WTC11 (cell line): ENCODE measurements at regions not wholly inside any gene's neighbourhood (a gene's known extent, or its start where the extent isn't known, plus 50 kb on each side); places are given as distances from the start of the nearest gene placed in this dataset.
A peak's percentile ranks its signal among the peaks of the same experiment; 100 is the strongest.

Source experiments
- ATAC-seq: fragments of 200-7000 bp; cut with Tn5 transposase; 2 replicates; pipeline ENCODE4 v1.10.0; 2021; ENCODE audit warnings: mild to moderate bottlenecking, moderate library complexity
- CTCF ChIA-PET: fragments of 300-600 bp; sonication (Branson Sonifier 250); formaldehyde crosslinking; loops from one replicate; lab custom pipeline; 2021; ENCODE audit warnings: antibody characterized with exemption; lab: Charles Lee
- POLR2A ChIA-PET: fragments of 350-600 bp; sonication (Branson Sonifier 250); formaldehyde crosslinking; loops from one replicate; lab custom pipeline; 2021; ENCODE audit warnings: antibody characterized with exemption; lab: Charles Lee
- DNase-seq: peaks from one replicate; pipeline ENCODE4 v3.0.0; 2021; ENCODE audit warnings: low spot score
- H3K27ac Mint-ChIP-seq: 2 replicates; pipeline ENCODE4 v1.8.0; 2021; ENCODE audit warnings: mixed read lengths
- H3K27me3 Mint-ChIP-seq: 2 replicates; pipeline ENCODE4 v1.8.0; 2021; ENCODE audit warnings: low read depth, mild to moderate bottlenecking, moderate library complexity, mixed read lengths
- H3K36me3 Mint-ChIP-seq: 2 replicates; pipeline ENCODE4 v1.8.0; 2021; ENCODE audit warnings: mixed read lengths
- H3K4me1 Mint-ChIP-seq: 2 replicates; pipeline ENCODE4 v1.8.0; 2022; ENCODE audit warnings: mixed read lengths
- H3K4me3 Mint-ChIP-seq: 2 replicates; pipeline ENCODE4 v1.8.0; 2021; ENCODE audit warnings: mild to moderate bottlenecking, moderate library complexity, mixed read lengths
- H3K9me3 Mint-ChIP-seq: 2 replicates; pipeline ENCODE4 v1.8.0; 2021; ENCODE audit warnings: mixed read lengths
- ATF1 ChIP-seq: sonication (generic); formaldehyde crosslinking; IDR thresholded peaks from 2 replicates; pipeline ENCODE4 v1.8.1; 2023; ENCODE audit warnings: mild to moderate bottlenecking, moderate library complexity, missing genetic modification reagents
- EMX1 ChIP-seq: fragments of 250-450 bp; sonication (Bioruptor Pico); IDR thresholded peaks from 2 replicates; pipeline ENCODE4 v1.8.0; 2021; ENCODE audit warnings: mild to moderate bottlenecking
- FOXJ3 ChIP-seq: sonication (generic); formaldehyde crosslinking; IDR thresholded peaks from 2 replicates; pipeline ENCODE4 v1.9.0; 2021; ENCODE audit warnings: missing genetic modification reagents, mild to moderate bottlenecking, borderline replicate concordance
- GTF2I ChIP-seq: fragments of 250-450 bp; sonication (Bioruptor Pico); conservative IDR thresholded peaks from 2 replicates; pipeline ENCODE4 v1.4.0; 2021; ENCODE audit warnings: mild to moderate bottlenecking
- HMGA2 ChIP-seq: fragments of 250-450 bp; sonication (Bioruptor Pico); IDR thresholded peaks from 2 replicates; pipeline ENCODE4 v1.4.0; 2021; ENCODE audit warnings: mild to moderate bottlenecking, moderate library complexity
- MXD4 ChIP-seq: fragments of 250-450 bp; sonication (Bioruptor Pico); IDR thresholded peaks from 2 replicates; pipeline ENCODE4 v1.8.0; 2021; ENCODE audit warnings: mild to moderate bottlenecking, moderate library complexity, borderline replicate concordance
- MYBL2 ChIP-seq: sonication (generic); formaldehyde crosslinking; IDR thresholded peaks from 2 replicates; pipeline ENCODE4 v1.8.1; 2023; ENCODE audit warnings: mild to moderate bottlenecking, moderate library complexity, missing genetic modification reagents
- NFATC4 ChIP-seq: fragments of 250-450 bp; sonication (Bioruptor Pico); IDR thresholded peaks from 2 replicates; pipeline ENCODE4 v1.9.0; 2021; ENCODE audit warnings: mild to moderate bottlenecking
- NR1H2 ChIP-seq: sonication (generic); formaldehyde crosslinking; IDR thresholded peaks from 2 replicates; pipeline ENCODE4 v1.9.0; 2021; ENCODE audit warnings: mild to moderate bottlenecking, moderate library complexity, missing genetic modification reagents
- NR2C2 ChIP-seq: sonication (generic); formaldehyde crosslinking; IDR thresholded peaks from 2 replicates; pipeline ENCODE4 v1.8.0; 2022; ENCODE audit warnings: mild to moderate bottlenecking, missing genetic modification reagents
- TP53 ChIP-seq: sonication (generic); formaldehyde crosslinking; IDR thresholded peaks from 2 replicates; pipeline ENCODE4 v1.8.1; 2023; ENCODE audit warnings: mild to moderate bottlenecking, missing genetic modification reagents
- ZBTB21 ChIP-seq: sonication (generic); formaldehyde crosslinking; IDR thresholded peaks from 2 replicates; pipeline ENCODE4 v1.8.1; 2023; ENCODE audit warnings: mild to moderate bottlenecking, missing genetic modification reagents, borderline replicate concordance
- ZNF219 ChIP-seq: sonication (generic); formaldehyde crosslinking; IDR thresholded peaks from 2 replicates; pipeline ENCODE4 v1.8.0; 2023; ENCODE audit warnings: missing genetic modification reagents, mild to moderate bottlenecking, borderline replicate concordance
- ZNF263 ChIP-seq: sonication (generic); formaldehyde crosslinking; IDR thresholded peaks from 2 replicates; pipeline ENCODE4 v1.8.1; 2022; ENCODE audit warnings: low read depth, mild to moderate bottlenecking, moderate library complexity, missing genetic modification reagents
- ZNF396 ChIP-seq: fragments of 250-450 bp; sonication (Bioruptor Pico); IDR thresholded peaks from 2 replicates; pipeline ENCODE4 v1.8.0; 2021; ENCODE audit warnings: mild to moderate bottlenecking, moderate library complexity, borderline replicate concordance
- TF ChIP-seq, protein P1 (sequence below): sonication (generic); formaldehyde crosslinking; IDR thresholded peaks from 2 replicates; pipeline ENCODE4 v1.8.1; 2023; ENCODE audit warnings: mild to moderate bottlenecking, moderate library complexity, missing genetic modification reagents
- TF ChIP-seq, protein P2 (sequence below): sonication (generic); formaldehyde crosslinking; IDR thresholded peaks from 2 replicates; pipeline ENCODE4 v1.8.0; 2022; ENCODE audit warnings: mild to moderate bottlenecking, missing genetic modification reagents
- TF ChIP-seq, protein P3 (sequence below): sonication (generic); formaldehyde crosslinking; IDR thresholded peaks from 2 replicates; pipeline ENCODE4 v1.8.1; 2023; ENCODE audit warnings: mild to moderate bottlenecking, missing genetic modification reagents, moderate library complexity
- TF ChIP-seq, protein P4 (sequence below): sonication (generic); formaldehyde crosslinking; IDR thresholded peaks from 2 replicates; pipeline ENCODE4 v1.8.0; 2022; ENCODE audit warnings: mild to moderate bottlenecking, missing genetic modification reagents
- TF ChIP-seq, protein P5 (sequence below): sonication (generic); formaldehyde crosslinking; IDR thresholded peaks from 2 replicates; pipeline ENCODE4 v1.8.1; 2023; ENCODE audit warnings: mild to moderate bottlenecking, missing genetic modification reagents
- TF ChIP-seq, protein P6 (sequence below): sonication (generic); formaldehyde crosslinking; IDR thresholded peaks from 2 replicates; pipeline ENCODE4 v1.8.0; 2023; ENCODE audit warnings: mild to moderate bottlenecking, missing genetic modification reagents
- TF ChIP-seq, protein P7 (sequence below): fragments of 250-450 bp; sonication (Bioruptor Pico); IDR thresholded peaks from 2 replicates; pipeline ENCODE4 v2.1.2; 2022; ENCODE audit warnings: mild to moderate bottlenecking, moderate library complexity

DNA sequence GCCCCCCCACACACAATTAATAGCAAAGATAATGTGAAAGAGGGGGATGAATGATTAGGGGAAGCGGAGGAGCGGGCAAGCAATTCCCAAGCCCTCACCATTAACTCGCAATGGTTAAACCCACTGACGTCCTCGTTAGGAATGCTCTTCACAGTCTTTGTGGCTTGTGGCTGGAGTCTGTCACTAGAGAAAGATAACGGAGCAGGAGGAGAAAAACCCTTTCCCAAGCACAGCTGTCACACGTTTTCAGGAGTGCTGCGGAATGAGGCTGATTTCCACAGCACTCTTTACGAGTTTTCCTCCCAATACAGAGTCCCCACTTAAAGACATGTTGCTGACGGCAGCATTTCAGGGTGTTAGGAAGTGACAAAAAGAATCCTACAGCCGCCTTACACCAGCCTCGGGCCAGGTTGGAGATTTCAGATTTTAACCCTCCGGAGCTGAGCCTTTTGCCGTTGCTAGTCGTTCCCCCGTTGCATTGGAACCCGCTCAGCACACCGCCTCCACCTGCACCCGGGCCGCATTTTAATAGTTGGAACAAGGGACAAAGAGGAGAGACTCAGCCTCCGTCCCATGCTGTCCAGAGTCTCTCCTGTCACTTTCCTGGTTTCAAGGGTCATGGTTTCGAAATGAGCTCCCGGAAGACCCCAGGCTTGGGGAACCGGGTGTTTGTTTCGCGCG is 92.2 kb downstream of the GEMIN8 start:
- ChIA-PET POLR2A (interaction anchor here (0.6 to 2.2 kb wide), 3 partner anchors 92 to 1299 kb away, joined by 3 to 23 read pairs (median 3); partner anchors contain the start of gene GEMIN8), CTCF (interaction anchor here (0.6 to 0.7 kb wide), 2 partner anchors 32 to 92 kb away, joined by 3 to 4 read pairs; no protein-coding TSS in a partner anchor)
- H3K9me3 Mint-ChIP-seq: no peaks in the 10 kb centered on the region
- peak overlapping the region; percentile 97 for H3K27ac Mint-ChIP-seq
- peak overlapping the region; percentile 82 for H3K4me3 Mint-ChIP-seq
- H3K36me3 Mint-ChIP-seq: peaks cover 11% of the 10 kb centered on the region; the same call in 1 of the 2 replicates
- TF ChIP-seq, protein P1, sequence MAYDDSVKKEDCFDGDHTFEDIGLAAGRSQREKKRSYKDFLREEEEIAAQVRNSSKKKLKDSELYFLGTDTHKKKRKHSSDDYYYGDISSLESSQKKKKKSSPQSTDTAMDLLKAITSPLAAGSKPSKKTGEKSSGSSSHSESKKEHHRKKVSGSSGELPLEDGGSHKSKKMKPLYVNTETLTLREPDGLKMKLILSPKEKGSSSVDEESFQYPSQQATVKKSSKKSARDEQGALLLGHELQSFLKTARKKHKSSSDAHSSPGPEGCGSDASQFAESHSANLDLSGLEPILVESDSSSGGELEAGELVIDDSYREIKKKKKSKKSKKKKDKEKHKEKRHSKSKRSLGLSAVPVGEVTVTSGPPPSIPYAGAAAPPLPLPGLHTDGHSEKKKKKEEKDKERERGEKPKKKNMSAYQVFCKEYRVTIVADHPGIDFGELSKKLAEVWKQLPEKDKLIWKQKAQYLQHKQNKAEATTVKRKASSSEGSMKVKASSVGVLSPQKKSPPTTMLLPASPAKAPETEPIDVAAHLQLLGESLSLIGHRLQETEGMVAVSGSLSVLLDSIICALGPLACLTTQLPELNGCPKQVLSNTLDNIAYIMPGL (CRISPR knock-in tag): no peak
- TF ChIP-seq HMGA2 (CRISPR knock-in tag): no peak
- TF ChIP-seq, protein P2, sequence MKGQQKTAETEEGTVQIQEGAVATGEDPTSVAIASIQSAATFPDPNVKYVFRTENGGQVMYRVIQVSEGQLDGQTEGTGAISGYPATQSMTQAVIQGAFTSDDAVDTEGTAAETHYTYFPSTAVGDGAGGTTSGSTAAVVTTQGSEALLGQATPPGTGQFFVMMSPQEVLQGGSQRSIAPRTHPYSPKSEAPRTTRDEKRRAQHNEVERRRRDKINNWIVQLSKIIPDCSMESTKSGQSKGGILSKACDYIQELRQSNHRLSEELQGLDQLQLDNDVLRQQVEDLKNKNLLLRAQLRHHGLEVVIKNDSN: no peak
- TF ChIP-seq, protein P3, sequence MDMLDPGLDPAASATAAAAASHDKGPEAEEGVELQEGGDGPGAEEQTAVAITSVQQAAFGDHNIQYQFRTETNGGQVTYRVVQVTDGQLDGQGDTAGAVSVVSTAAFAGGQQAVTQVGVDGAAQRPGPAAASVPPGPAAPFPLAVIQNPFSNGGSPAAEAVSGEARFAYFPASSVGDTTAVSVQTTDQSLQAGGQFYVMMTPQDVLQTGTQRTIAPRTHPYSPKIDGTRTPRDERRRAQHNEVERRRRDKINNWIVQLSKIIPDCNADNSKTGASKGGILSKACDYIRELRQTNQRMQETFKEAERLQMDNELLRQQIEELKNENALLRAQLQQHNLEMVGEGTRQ (CRISPR knock-in tag): no peak
- TF ChIP-seq, protein P4, sequence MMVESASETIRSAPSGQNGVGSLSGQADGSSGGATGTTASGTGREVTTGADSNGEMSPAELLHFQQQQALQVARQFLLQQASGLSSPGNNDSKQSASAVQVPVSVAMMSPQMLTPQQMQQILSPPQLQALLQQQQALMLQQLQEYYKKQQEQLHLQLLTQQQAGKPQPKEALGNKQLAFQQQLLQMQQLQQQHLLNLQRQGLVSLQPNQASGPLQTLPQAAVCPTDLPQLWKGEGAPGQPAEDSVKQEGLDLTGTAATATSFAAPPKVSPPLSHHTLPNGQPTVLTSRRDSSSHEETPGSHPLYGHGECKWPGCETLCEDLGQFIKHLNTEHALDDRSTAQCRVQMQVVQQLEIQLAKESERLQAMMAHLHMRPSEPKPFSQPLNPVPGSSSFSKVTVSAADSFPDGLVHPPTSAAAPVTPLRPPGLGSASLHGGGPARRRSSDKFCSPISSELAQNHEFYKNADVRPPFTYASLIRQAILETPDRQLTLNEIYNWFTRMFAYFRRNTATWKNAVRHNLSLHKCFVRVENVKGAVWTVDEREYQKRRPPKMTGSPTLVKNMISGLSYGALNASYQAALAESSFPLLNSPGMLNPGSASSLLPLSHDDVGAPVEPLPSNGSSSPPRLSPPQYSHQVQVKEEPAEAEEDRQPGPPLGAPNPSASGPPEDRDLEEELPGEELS: no peak
- no peak for TF ChIP-seq ATF1 (CRISPR knock-in tag)
- no peak for TF ChIP-seq MYBL2 (CRISPR knock-in tag)
- no peak for TF ChIP-seq NR2C2
- no peak for TF ChIP-seq GTF2I (CRISPR knock-in tag)
- TF ChIP-seq TP53 (CRISPR knock-in tag): no peak
- TF ChIP-seq, protein P5, sequence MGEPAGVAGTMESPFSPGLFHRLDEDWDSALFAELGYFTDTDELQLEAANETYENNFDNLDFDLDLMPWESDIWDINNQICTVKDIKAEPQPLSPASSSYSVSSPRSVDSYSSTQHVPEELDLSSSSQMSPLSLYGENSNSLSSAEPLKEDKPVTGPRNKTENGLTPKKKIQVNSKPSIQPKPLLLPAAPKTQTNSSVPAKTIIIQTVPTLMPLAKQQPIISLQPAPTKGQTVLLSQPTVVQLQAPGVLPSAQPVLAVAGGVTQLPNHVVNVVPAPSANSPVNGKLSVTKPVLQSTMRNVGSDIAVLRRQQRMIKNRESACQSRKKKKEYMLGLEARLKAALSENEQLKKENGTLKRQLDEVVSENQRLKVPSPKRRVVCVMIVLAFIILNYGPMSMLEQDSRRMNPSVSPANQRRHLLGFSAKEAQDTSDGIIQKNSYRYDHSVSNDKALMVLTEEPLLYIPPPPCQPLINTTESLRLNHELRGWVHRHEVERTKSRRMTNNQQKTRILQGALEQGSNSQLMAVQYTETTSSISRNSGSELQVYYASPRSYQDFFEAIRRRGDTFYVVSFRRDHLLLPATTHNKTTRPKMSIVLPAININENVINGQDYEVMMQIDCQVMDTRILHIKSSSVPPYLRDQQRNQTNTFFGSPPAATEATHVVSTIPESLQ (CRISPR knock-in tag): no peak
- no peak for TF ChIP-seq EMX1 (CRISPR knock-in tag)
- TF ChIP-seq NFATC4 (CRISPR knock-in tag): no peak
- TF ChIP-seq ZBTB21 (CRISPR knock-in tag): no peak
- TF ChIP-seq ZNF263 (CRISPR knock-in tag): no peak
- no peak for DNase-seq
- H3K4me1 Mint-ChIP-seq: peaks cover 60% of the 10 kb centered on the region
- no peaks in the 10 kb centered on the region for H3K27me3 Mint-ChIP-seq
- ATAC-seq: no peak

DNA sequence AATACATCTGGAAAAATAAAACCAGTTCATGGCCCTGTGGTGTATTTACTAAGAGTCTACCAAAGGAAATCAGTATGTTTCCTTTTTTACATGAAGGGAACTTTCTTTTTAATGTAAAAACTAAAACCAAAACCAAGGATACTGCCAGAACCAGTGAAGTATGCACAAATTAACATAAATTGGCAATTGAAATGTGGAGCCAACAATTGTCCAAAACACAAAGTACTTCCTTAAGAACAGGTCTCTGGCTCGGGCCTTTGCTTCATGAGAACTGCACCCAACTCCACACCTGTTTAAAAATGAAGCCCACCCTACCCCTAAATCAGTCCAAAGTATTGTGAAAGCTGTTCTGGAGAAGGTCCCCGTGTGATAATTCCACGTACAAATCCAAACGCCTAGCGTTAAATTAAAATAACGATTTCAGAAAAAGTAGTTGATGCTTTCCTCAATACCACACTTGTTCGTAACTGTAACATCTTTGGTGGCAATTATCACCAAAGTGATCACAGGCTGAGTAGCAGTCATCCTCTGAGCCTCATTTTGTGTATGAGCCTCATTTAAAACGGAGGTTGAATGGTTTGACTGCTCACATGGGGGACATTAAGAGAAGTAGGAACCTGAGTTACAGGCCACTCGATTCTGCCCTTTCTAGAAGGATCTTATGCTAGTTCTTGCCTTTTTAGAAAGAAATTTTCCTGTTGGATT is 93.0 kb downstream of the GEMIN8 start:
- Mint-ChIP-seq H3K36me3 (peaks cover 13% of the 10 kb centered on the region; the same call in 1 of the 2 replicates), H3K9me3 (no peaks in the 10 kb centered on the region), H3K4me1 (peaks cover 67% of the 10 kb centered on the region), H3K27ac (peak overlapping the region; percentile 97), H3K27me3 (no peaks in the 10 kb centered on the region), H3K4me3 (peak overlapping the region; percentile 82)
- ATAC-seq (no peak), DNase-seq (no peak)
- POLR2A ChIA-PET: no interaction called here
- CTCF ChIA-PET: no interaction called here
- no peak for TF ChIP-seq FOXJ3 (CRISPR knock-in tag)
- TF ChIP-seq MXD4 (CRISPR knock-in tag): no peak
- TF ChIP-seq NR1H2 (CRISPR knock-in tag): no peak
- no peak for TF ChIP-seq ZNF219 (CRISPR knock-in tag)
- TF ChIP-seq ZNF396 (CRISPR knock-in tag): no peak
- TF ChIP-seq, protein P6, sequence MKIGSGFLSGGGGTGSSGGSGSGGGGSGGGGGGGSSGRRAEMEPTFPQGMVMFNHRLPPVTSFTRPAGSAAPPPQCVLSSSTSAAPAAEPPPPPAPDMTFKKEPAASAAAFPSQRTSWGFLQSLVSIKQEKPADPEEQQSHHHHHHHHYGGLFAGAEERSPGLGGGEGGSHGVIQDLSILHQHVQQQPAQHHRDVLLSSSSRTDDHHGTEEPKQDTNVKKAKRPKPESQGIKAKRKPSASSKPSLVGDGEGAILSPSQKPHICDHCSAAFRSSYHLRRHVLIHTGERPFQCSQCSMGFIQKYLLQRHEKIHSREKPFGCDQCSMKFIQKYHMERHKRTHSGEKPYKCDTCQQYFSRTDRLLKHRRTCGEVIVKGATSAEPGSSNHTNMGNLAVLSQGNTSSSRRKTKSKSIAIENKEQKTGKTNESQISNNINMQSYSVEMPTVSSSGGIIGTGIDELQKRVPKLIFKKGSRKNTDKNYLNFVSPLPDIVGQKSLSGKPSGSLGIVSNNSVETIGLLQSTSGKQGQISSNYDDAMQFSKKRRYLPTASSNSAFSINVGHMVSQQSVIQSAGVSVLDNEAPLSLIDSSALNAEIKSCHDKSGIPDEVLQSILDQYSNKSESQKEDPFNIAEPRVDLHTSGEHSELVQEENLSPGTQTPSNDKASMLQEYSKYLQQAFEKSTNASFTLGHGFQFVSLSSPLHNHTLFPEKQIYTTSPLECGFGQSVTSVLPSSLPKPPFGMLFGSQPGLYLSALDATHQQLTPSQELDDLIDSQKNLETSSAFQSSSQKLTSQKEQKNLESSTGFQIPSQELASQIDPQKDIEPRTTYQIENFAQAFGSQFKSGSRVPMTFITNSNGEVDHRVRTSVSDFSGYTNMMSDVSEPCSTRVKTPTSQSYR (CRISPR knock-in tag): no peak
- TF ChIP-seq, protein P7, sequence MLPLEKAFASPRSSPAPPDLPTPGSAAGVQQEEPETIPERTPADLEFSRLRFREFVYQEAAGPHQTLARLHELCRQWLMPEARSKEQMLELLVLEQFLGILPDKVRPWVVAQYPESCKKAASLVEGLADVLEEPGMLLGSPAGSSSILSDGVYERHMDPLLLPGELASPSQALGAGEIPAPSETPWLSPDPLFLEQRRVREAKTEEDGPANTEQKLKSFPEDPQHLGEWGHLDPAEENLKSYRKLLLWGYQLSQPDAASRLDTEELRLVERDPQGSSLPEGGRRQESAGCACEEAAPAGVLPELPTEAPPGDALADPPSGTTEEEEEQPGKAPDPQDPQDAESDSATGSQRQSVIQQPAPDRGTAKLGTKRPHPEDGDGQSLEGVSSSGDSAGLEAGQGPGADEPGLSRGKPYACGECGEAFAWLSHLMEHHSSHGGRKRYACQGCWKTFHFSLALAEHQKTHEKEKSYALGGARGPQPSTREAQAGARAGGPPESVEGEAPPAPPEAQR (CRISPR knock-in tag): no peak
